Keratinocyte (primary cell): ENCODE measurements at regions not wholly inside any gene's neighbourhood (a gene's known extent, or its start where the extent isn't known, plus 50 kb on each side); places are given as distances from the start of the nearest gene placed in this dataset.

Experiments used
- CTCF ChIP-seq, 3 experiments: IDR thresholded peaks in 1 of 3; conservative IDR thresholded peaks in 1 of 3; optimal IDR thresholded peaks in 1 of 3; 2 replicates in 2 of 3; 3 replicates in 1 of 3; pipeline versions ENCODE3 to v1.5.1; 2011; ENCODE audit warnings: low read length in 3 of 3, mild to moderate bottlenecking in 3 of 3, moderate library complexity in 2 of 3, control low read depth in 1 of 3, inconsistent platforms in 1 of 3; ENCODE audit not compliant: insufficient read depth in 2 of 3; ENCODE audit errors: extremely low read depth in 1 of 3
- EZH2 ChIP-seq: IDR thresholded peaks from one replicate; pipeline ENCODE4 v1.6.1; 2012; ENCODE audit warnings: inconsistent platforms, mild to moderate bottlenecking, low read length, moderate library complexity

GRCh38 chr10:108905171-108905570, 1018.1 kb downstream of the XPNPEP1 start:
- TF ChIP-seq CTCF (optimal IDR thresholded peaks at IDR 0.05 in 1 of 3, IDR thresholded peaks at IDR 0.05 in 1 of 3, conservative IDR thresholded peaks at IDR 0.05 in 1 of 3; ENCODE audit: extremely low read depth in 1 of 3, insufficient read depth in 2 of 3, low read length in 3 of 3) (no peak), EZH2 (no peak)
